ENCODE measurements at regions not wholly inside any gene's neighbourhood (a gene's known extent, or its start where the extent isn't known, plus 50 kb on each side); places are given as distances from the start of the nearest gene placed in this dataset.
"Not testable (repeated sequence)": the region's sequence is repeated elsewhere in the genome, so short reads cannot be mapped to it uniquely, and the experiment has no call there.

- DNase-seq: no peak
Measured at GRCh38 chr16:14384745-14385144, 245.3 kb downstream of the PARN start.

- DNase-seq: not testable (repeated sequence)
Measured at GRCh38 chr16:14383844-14384243, 246.2 kb downstream of the PARN start.

GRCh38 chr16:14378689-14379467, 251.2 kb downstream of the PARN start:
- no peak for DNase-seq

- peak; percentile 49 for DNase-seq
Measured at GRCh38 chr16:14378131-14378551, 251.9 kb downstream of the PARN start.

GRCh38 chr16:14377326-14377725, 252.7 kb downstream of the PARN start:
- DNase-seq: no peak

- no peak for DNase-seq
Measured at GRCh38 chr16:14375132-14375491, 254.9 kb downstream of the PARN start.

- no peak for DNase-seq
Measured at GRCh38 chr16:14374451-14375131, 255.5 kb downstream of the PARN start.

- no peak for DNase-seq
Measured at GRCh38 chr16:14373896-14374295, 256.2 kb downstream of the PARN start.

- no peak for DNase-seq
Measured at GRCh38 chr16:14373406-14373805, 256.7 kb downstream of the PARN start.

GRCh38 chr16:14372471-14372870, 257.6 kb downstream of the PARN start:
- no peak for DNase-seq

- no peak for DNase-seq
Measured at GRCh38 chr16:14371778-14372431, 258.2 kb downstream of the PARN start.

GRCh38 chr16:14370736-14371234, 259.3 kb downstream of the PARN start:
- no peak for DNase-seq

GRCh38 chr16:14369734-14370598, 260.1 kb downstream of the PARN start:
- no peak for DNase-seq

- no peak for DNase-seq
Measured at GRCh38 chr16:14368399-14368798, 261.7 kb downstream of the PARN start.

- DNase-seq: no peak
Measured at GRCh38 chr16:14366974-14367707, 262.9 kb downstream of the PARN start.

- DNase-seq: no peak
Measured at GRCh38 chr16:14366447-14366846, 263.6 kb downstream of the PARN start.

GRCh38 chr16:14365200-14365851, 264.7 kb downstream of the PARN start:
- DNase-seq: no peak

- no peak for DNase-seq
Measured at GRCh38 chr16:14364386-14365199, 265.5 kb downstream of the PARN start.

- DNase-seq: no peak
Measured at GRCh38 chr16:14364112-14364385, 266.0 kb downstream of the PARN start.

GRCh38 chr16:14362774-14363371, 267.2 kb downstream of the PARN start:
- no peak for DNase-seq

All from NCI-H748 treated with DMSO at 0.1 percent for 48 hours (cell line).